Renal cortex interstitium (tissue), 11 donors: ENCODE measurements at regions not wholly inside any gene's neighbourhood (a gene's known extent, or its start where the extent isn't known, plus 50 kb on each side); places are given as distances from the start of the nearest gene placed in this dataset.
"Not testable (repeated sequence)": the region's sequence is repeated elsewhere in the genome, so short reads cannot be mapped to it uniquely, and the experiment has no call there.

Experiments used
- DNase-seq, 11 donors: peaks; one replicate each; pipeline ENCODE4 v3.0.0-alpha.2; 2013; ENCODE audit warnings: low read depth in 9 of 11, low spot score in 4 of 11; ENCODE audit errors: extremely low read depth in 1 of 11

GRCh38 chr7:45807832-45808231, 65.0 kb downstream of the CCDC201 start:
- not testable (repeated sequence) for DNase-seq

- DNase-seq: peak in 1 of 11 donors; percentile 0
These were observed 70.7 kb downstream of the CCDC201 start for GRCh38 chr7:45802214-45802613.

GRCh38 chr7:45797264-45797663, 75.6 kb downstream of the CCDC201 start:
- DNase-seq: not testable (repeated sequence)

GRCh38 chr7:45789641-45790040, 83.2 kb downstream of the CCDC201 start:
- DNase-seq: not testable (repeated sequence)

- not testable (repeated sequence) for DNase-seq
These were observed 87.2 kb downstream of the CCDC201 start for GRCh38 chr7:45785724-45786123.

GRCh38 chr7:45784775-45785174, 88.1 kb downstream of the CCDC201 start:
- DNase-seq: not testable (repeated sequence)
